Vagina (tissue), 2 donors: ENCODE measurements at regions not wholly inside any gene's neighbourhood (a gene's known extent, or its start where the extent isn't known, plus 50 kb on each side); places are given as distances from the start of the nearest gene placed in this dataset.
"Not testable (repeated sequence)": the region's sequence is repeated elsewhere in the genome, so short reads cannot be mapped to it uniquely, and the experiment has no call there.

ENCODE experiments used
- DNase-seq, 2 donors: peaks; one replicate each; pipeline ENCODE4 v3.0.0-alpha.2; 2017; ENCODE audit errors: extremely low spot score in 2 of 2
- H3K27ac ChIP-seq: fragments of 200-600 bp; sonication (generic); one replicate; pipeline ENCODE4 v1.5.1; 2019
- H3K27me3 ChIP-seq: fragments of 200-600 bp; sonication (generic); one replicate; pipeline ENCODE4 v1.5.1; 2019
- H3K36me3 ChIP-seq, 2 donors: fragments of 200-600 bp; sonication (generic); one replicate each; pipeline ENCODE4 v1.5.1; 2017 to 2019
- H3K4me1 ChIP-seq: fragments of 200-600 bp; sonication (generic); one replicate; pipeline ENCODE4 v1.5.1; 2019
- H3K4me3 ChIP-seq, 2 donors: fragments of 200-600 bp; sonication (generic); 1 replicate in 1 of 2; 2 replicates in 1 of 2; pipeline ENCODE4 v1.5.1; 2016 to 2019
- H3K9me3 ChIP-seq: fragments of 200-600 bp; sonication (generic); one replicate; pipeline ENCODE4 v1.5.1; 2019
- POLR2A ChIP-seq, 2 donors: fragments of 450-650 bp; IDR thresholded peaks; one replicate each; pipeline ENCODE4 v1.6.1; 2017; ENCODE audit warnings: antibody characterized with exemption in 2 of 2, mild to moderate bottlenecking in 2 of 2, moderate library complexity in 2 of 2
- POLR2AphosphoS5 ChIP-seq, 2 donors: sonication (generic); formaldehyde crosslinking; IDR thresholded peaks; one replicate each; pipeline ENCODE4 v1.9.0; 2017; ENCODE audit warnings: antibody characterized with exemption in 2 of 2, mild to moderate bottlenecking in 2 of 2, low read depth in 1 of 2; ENCODE audit not compliant: insufficient read depth in 1 of 2
- intact Hi-C: fragments of 100-400 bp; cut with DNase I; formaldehyde crosslinking; loops from one replicate; pipeline ENCODE4 v1.15.1; 2023
- TF ChIP-seq, protein P1 (sequence below), 3 experiments: fragments of 450-650 bp in 2 of 3; fragments of 200-600 bp in 1 of 3; sonication (generic) in 1 of 3; IDR thresholded peaks; one replicate each; pipeline ENCODE4 v1.5.1; 2017 to 2019; ENCODE audit warnings: antibody characterized with exemption in 3 of 3, mild to moderate bottlenecking in 2 of 3, moderate library complexity in 2 of 3

DNA sequence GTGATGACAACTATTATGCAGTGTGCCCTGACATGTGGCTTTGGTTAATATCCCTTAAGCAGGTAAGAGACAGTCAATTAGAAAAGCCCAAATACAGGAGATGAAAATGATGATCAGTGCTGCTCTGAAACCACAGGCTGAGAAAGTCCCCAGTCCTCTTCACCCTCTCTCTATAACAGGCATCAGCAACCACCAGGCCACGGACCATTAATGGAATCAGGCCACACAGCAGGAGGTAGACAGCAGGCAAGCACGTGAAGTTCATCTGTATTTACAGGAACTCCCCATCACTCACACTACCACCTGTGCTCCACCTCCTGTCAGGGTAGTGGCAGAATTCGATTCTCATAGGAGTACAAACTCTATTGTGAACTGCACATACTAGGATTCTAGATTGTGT lies 591.6 kb upstream of the CYLC2 start:
- H3K9me3 ChIP-seq, result no peaks in the 10 kb centered on the region
- no peaks in the 10 kb centered on the region for H3K27me3 ChIP-seq
- TF ChIP-seq POLR2A (IDR thresholded peaks at IDR 0.05) (no peak), POLR2AphosphoS5 (IDR thresholded peaks at IDR 0.05; ENCODE audit: insufficient read depth in 1 of 2, low read depth in 1 of 2) (no peak)
- TF ChIP-seq, protein P1, sequence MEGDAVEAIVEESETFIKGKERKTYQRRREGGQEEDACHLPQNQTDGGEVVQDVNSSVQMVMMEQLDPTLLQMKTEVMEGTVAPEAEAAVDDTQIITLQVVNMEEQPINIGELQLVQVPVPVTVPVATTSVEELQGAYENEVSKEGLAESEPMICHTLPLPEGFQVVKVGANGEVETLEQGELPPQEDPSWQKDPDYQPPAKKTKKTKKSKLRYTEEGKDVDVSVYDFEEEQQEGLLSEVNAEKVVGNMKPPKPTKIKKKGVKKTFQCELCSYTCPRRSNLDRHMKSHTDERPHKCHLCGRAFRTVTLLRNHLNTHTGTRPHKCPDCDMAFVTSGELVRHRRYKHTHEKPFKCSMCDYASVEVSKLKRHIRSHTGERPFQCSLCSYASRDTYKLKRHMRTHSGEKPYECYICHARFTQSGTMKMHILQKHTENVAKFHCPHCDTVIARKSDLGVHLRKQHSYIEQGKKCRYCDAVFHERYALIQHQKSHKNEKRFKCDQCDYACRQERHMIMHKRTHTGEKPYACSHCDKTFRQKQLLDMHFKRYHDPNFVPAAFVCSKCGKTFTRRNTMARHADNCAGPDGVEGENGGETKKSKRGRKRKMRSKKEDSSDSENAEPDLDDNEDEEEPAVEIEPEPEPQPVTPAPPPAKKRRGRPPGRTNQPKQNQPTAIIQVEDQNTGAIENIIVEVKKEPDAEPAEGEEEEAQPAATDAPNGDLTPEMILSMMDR (IDR thresholded peaks at IDR 0.05), result no peak
- H3K27ac ChIP-seq, result no peak overlapping the region
- H3K36me3 ChIP-seq, result no peaks in the 10 kb centered on the region
- intact Hi-C loops, result no loop called here
- no peak for DNase-seq
- H3K4me3 ChIP-seq, result no peak overlapping the region
- no peaks in the 10 kb centered on the region for H3K4me1 ChIP-seq

DNA sequence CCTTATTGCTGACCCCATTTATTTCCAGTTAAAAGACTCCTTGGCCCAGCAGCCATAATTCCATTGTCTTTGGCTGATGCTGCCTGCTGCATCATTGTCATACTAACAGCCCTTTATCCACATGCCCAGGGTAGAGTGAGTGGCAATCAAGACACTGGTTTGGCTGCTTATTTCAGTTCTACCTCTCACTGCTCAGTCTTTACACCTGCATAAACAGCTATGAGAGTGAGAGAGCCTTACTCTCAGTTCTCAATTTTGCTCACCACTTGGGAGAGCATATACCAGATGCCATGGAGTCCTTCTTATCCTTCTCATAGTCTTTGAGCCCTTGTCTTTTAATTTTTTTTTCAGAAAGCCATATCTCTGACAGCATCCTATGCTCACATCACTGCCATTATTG lies 596.9 kb upstream of the CYLC2 start:
- Histone ChIP-seq H3K4me3 (no peak overlapping the region), H3K27me3 (no peaks in the 10 kb centered on the region), H3K27ac (no peak overlapping the region), H3K36me3 (no peaks in the 10 kb centered on the region), H3K4me1 (no peaks in the 10 kb centered on the region), H3K9me3 (no peaks in the 10 kb centered on the region)
- intact Hi-C loops, result no loop called here
- no peak for DNase-seq
- TF ChIP-seq POLR2AphosphoS5 (IDR thresholded peaks at IDR 0.05; ENCODE audit: insufficient read depth in 1 of 2, low read depth in 1 of 2) (no peak), POLR2A (IDR thresholded peaks at IDR 0.05) (no peak)
- TF ChIP-seq, protein P1 (IDR thresholded peaks at IDR 0.05), result no peak

DNA sequence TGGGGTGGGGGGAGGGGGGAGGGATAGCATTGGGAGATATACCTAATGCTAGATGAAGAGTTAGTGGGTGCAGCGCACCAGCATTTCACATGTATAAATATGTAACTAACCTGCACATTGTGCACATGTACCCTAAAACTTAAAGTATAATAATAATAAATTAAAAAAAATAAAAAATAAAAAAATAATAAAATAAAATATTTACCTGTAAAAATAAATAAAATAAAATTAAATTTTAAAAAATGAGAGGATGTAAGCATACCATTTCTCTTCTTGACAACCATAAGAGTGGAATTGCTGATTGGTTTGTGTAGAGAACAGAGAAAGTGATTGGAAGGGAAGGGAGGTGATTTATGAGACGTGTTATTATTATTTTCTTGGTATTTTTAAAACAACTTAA lies 609.5 kb upstream of the CYLC2 start:
- H3K27me3 ChIP-seq, H3K4me3 ChIP-seq, H3K27ac ChIP-seq, intact Hi-C loops, H3K36me3 ChIP-seq, H3K9me3 ChIP-seq, H3K4me1 ChIP-seq, DNase-seq: not testable (repeated sequence)

DNA sequence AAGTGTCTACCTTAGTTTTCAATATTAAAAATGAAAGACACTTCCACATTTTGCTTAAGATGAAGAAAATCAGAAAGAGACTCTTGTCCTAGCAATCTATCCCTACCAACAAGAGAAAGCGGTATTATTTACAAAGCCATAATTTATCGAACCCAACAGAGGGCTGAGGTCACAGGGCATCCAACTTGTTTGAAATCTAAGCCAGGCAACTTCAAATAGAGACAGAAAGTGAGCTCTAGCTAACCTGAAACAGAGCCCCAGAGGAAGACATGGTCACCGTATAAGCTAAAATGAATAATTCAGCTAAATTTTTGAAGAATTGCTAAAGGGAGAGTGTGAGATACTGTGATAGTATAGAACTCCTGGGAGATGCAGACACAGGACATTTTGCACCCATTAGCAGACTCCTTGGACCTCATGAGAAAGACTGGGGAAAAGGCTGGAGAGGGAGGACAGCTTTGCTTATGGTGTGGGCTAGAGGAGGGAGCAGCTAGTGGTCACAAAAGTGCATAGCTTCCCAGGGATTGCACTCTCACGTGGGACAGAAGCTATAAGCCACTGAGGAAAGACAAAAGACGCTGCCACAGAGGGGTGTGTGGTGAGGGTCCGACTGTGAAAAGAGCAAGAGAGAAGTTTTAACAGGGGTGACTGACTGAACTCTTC lies 624.2 kb upstream of the GRIN3A start:
- Histone ChIP-seq H3K27ac (no peak overlapping the region), H3K36me3 (no peaks in the 10 kb centered on the region), H3K4me1 (no peaks in the 10 kb centered on the region), H3K9me3 (no peaks in the 10 kb centered on the region), H3K4me3 (no peak overlapping the region), H3K27me3 (no peaks in the 10 kb centered on the region)
- DNase-seq, result no peak
- intact Hi-C loops, result no loop called here
- TF ChIP-seq, protein P1 (IDR thresholded peaks at IDR 0.05), result no peak
- TF ChIP-seq POLR2A (IDR thresholded peaks at IDR 0.05) (no peak), POLR2AphosphoS5 (IDR thresholded peaks at IDR 0.05; ENCODE audit: insufficient read depth in 1 of 2, low read depth in 1 of 2) (no peak)

DNA sequence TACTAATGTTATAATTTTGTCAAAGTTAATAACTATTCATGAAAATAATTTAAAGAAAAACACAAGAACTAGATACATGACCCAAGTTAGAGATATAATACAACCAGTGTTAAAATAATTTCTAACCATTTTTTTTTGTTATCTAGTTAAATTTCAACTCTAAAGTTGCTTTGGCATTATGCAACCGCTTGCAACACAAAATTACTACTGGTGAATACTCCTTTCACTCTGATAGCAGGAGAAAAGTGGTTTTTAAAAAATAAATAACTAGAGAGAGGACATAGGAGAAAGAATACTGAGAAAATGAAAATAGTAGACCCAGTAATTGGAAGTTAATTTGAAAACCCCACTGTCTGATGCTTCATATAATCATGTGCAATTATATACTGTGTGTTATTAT lies 622.4 kb upstream of the GRIN3A start:
- Histone ChIP-seq H3K4me3 (no peak overlapping the region), H3K4me1 (no peaks in the 10 kb centered on the region), H3K27ac (no peak overlapping the region), H3K36me3 (no peaks in the 10 kb centered on the region), H3K9me3 (no peaks in the 10 kb centered on the region), H3K27me3 (no peaks in the 10 kb centered on the region)
- no peak for DNase-seq
- intact Hi-C loops, result no loop called here
- TF ChIP-seq, protein P1 (IDR thresholded peaks at IDR 0.05), result no peak
- TF ChIP-seq POLR2A (IDR thresholded peaks at IDR 0.05), result no peak
- no peak for TF ChIP-seq POLR2AphosphoS5 (IDR thresholded peaks at IDR 0.05; ENCODE audit: insufficient read depth in 1 of 2, low read depth in 1 of 2)
